ENCODE measurements at regions not wholly inside any gene's neighbourhood (a gene's known extent, or its start where the extent isn't known, plus 50 kb on each side); places are given as distances from the start of the nearest gene placed in this dataset.

DNA sequence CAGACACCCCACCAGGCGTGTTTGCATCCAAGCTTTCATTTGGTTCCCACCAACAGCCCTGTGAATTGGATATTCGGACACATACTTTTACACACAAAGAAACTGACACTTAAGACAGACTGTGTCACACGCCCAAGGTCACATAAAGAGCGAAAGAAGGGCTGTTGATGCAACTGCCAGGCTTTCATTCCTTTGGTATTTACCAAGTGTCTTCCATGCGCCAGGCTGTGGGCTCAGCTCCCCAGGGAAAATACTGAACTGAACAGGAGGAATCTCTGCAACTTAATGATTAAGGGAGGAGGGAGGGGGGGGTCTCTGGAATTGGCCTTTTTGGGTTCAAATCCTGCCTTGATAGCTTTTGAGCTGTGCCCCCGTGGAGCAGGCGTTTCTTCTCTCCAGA is 122.8 kb downstream of the ACTL8 start:
- TF ChIP-seq CTCF (IDR thresholded peaks at IDR 0.05): no peak
- TF ChIP-seq POLR2A (IDR thresholded peaks at IDR 0.05): no peak

All from tibial nerve (tissue), 3 donors.